GM12865 (cell line): ENCODE measurements at regions not wholly inside any gene's neighbourhood (a gene's known extent, or its start where the extent isn't known, plus 50 kb on each side); places are given as distances from the start of the nearest gene placed in this dataset.
"Not testable (repeated sequence)": the region's sequence is repeated elsewhere in the genome, so short reads cannot be mapped to it uniquely, and the experiment has no call there.

Experiments
- DNase-seq: peaks from one replicate; pipeline ENCODE4 v3.0.0; 2010; ENCODE audit warnings: low read depth
- H3K4me3 ChIP-seq: 2 replicates; pipeline ENCODE4 v1.5.1; 2011; ENCODE audit warnings: mild to moderate bottlenecking, low read depth, low read length, control low read depth
- TF ChIP-seq, protein P1 (sequence below): IDR thresholded peaks from 2 replicates; pipeline ENCODE4 v1.5.1; 2011; ENCODE audit warnings: low read length, control low read depth, low read depth, inconsistent platforms; ENCODE audit not compliant: insufficient read depth; ENCODE audit errors: missing control alignments

DNA sequence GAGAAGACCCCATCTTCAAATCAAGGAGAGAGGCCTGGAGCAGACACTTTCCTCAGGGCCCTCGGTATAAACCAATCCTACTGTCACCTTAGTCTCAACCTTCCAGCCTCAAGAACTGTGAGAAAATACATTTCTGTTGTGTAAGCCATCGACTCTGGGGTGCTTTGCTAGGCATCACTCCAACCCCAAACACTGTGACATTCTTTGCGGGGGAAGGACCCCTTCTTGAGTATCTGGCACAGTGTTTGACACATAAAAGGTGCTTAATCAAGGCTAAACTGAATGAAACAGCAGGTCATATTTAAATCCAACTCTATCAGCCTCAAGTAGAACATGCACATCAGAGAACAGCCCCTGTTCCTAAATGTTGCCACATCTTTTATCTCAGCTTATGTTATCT lies 558.1 kb downstream of the INSC start:
- no peak for DNase-seq
- H3K4me3 ChIP-seq, result no peak overlapping the region
- TF ChIP-seq, protein P1, sequence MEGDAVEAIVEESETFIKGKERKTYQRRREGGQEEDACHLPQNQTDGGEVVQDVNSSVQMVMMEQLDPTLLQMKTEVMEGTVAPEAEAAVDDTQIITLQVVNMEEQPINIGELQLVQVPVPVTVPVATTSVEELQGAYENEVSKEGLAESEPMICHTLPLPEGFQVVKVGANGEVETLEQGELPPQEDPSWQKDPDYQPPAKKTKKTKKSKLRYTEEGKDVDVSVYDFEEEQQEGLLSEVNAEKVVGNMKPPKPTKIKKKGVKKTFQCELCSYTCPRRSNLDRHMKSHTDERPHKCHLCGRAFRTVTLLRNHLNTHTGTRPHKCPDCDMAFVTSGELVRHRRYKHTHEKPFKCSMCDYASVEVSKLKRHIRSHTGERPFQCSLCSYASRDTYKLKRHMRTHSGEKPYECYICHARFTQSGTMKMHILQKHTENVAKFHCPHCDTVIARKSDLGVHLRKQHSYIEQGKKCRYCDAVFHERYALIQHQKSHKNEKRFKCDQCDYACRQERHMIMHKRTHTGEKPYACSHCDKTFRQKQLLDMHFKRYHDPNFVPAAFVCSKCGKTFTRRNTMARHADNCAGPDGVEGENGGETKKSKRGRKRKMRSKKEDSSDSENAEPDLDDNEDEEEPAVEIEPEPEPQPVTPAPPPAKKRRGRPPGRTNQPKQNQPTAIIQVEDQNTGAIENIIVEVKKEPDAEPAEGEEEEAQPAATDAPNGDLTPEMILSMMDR, result no peak

DNA sequence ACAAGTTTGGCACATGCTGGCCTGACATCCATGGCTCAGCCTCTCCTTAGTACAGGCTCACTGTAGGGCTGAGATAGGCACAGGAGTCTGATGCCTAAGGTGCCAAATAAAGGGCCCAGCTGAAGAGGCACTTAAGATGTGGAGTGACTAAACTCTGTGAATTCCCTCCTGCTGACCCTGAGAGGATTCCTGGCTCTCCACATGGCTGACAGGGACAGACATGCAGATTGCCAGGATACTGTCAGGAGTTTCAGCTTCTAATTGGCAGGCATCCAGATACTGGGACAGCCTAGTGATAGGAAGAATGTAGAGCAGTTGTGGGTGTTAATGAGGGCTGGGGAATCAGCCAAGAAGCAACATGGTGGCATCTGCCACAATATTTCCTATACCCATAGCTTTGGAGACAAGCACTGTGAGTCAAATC lies 558.7 kb downstream of the INSC start:
- DNase-seq, result no peak
- no peak overlapping the region for H3K4me3 ChIP-seq
- TF ChIP-seq, protein P1, result no peak

DNA sequence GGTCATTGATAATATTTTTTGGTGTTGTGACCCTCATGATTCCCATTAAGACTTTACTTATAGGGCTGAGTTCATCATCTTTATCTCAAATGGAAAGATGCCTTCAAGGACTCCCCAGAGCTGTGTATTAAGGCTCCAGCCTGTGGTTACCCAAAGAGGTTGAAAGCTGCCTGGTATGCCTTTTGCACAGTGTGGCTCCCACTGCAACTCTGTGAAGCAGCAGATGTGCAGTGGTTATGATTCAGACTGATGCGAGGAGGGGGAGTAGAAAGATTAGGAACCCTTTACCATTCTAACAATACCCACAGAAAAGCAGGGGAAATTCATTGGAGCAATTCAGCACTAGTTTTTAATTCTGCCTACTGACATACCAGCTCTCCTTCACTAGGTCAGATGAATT lies 560.0 kb downstream of the INSC start:
- TF ChIP-seq, protein P1, result no peak
- no peak for DNase-seq
- no peak overlapping the region for H3K4me3 ChIP-seq

DNA sequence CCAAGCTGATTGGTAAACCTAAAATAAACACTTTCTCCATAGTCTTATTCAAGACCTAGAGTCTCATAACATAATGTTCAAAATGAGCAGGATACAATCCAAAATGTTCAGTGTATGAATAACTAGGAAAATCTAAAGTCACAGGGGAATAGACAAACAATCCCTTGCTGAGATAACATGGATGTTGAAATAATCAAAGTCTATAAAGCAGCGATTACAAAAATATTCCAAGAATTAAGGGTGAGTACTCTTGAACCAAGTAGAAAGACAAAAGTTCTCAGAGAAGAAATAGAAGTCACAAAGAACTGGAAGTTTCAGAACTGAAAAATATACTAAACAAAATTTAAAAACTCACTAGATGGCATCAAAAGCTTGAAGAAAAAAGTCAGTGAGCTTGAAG lies 561.0 kb downstream of the INSC start:
- TF ChIP-seq, protein P1, result no peak
- no peak overlapping the region for H3K4me3 ChIP-seq
- no peak for DNase-seq

DNA sequence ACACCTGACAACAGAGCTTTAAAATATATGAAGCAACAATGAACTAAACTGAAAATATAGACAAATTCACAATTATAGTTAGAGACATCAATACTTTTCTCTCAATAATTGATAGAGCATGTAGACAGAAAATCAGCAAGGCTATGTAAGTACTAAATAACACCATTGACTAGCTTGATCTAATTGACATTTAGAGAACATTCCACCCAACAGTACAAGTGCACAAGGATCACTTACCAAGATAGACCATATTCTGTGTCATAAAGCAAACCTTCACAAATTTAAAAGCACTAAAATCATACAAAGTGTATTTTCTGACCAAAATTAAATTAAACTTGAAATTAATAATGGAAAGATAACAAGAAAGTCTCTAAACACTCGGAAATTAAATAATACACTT lies 562.5 kb downstream of the INSC start:
- DNase-seq, result no peak
- TF ChIP-seq, protein P1, result no peak
- no peak overlapping the region for H3K4me3 ChIP-seq

DNA sequence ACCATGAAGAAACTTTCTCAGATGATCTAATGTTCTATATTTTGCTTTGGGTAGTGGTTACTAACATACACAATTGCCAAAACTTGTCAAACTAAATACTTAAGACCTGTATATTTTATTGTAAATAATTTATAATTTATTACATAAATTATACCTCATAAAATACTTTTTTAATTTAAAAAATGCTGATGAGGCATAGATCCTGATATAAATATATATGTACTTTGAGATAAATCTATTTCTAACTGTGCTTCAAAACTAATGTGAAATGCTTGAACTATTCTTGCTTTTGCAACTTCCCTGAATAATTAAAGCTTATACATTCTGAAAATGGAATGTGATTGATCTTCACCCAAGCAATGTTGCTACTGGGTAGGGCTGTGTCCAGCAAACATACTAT lies 568.8 kb downstream of the INSC start:
- H3K4me3 ChIP-seq, result no peak overlapping the region
- TF ChIP-seq, protein P1, result no peak
- DNase-seq, result no peak

DNA sequence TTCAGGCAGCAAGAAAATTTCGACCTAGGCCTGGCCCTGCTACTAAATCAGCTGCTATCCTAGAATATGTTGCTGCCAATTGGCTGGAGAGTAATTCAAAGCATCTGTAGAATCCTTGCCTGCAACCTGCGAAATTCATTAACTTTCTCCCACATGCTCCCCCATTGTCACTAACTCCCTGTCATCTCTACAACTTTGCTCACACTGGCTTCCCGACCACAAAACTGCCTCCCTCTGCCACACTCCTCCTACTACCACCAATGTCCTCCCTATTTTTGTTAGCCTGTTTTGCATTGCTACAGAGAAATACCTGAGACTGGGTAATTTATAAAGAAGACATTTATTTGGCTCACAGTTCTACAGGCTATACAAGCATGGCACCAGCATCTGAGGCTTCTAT lies 570.6 kb downstream of the INSC start:
- no peak overlapping the region for H3K4me3 ChIP-seq
- TF ChIP-seq, protein P1, result no peak
- no peak for DNase-seq

DNA sequence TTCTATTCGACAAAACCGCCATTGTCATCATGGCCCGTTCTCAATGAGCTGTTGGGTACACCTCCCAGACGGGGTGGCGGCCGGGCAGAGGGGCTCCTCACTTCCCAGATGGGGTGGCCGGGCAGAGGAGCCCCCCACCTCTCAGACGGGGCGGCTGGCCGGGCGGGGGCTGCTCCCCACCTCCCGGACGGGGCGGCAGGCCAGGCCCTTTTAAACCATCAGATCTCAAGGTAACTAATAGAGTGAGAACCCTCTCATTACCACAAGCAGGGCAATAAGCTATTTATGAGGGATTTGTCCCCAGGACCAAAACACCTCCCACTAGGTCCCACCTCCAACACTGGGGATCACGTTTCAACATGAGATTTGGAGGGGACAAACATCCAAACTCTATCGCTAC lies 571.5 kb downstream of the INSC start:
- H3K4me3 ChIP-seq, DNase-seq: not testable (repeated sequence)
